CD4-positive, CD25-positive, alpha-beta regulatory T cell (primary cell): ENCODE measurements at regions not wholly inside any gene's neighbourhood (a gene's known extent, or its start where the extent isn't known, plus 50 kb on each side); places are given as distances from the start of the nearest gene placed in this dataset.

Source experiments
- ATAC-seq, 2 donors: fragments of 150-1000 bp; cut with Tn5 transposase; one replicate each; pipeline ENCODE4 v1.10.0; 2021; ENCODE audit warnings: low read depth in 2 of 2, moderate number of reproducible peaks in 2 of 2, moderate library complexity in 1 of 2
- DNase-seq, 3 donors: peaks; one replicate each; pipeline versions ENCODE4 v3.0.0 to v3.0.0-alpha.2; 2012 to 2022; ENCODE audit warnings: mixed read lengths in 1 of 3
- H3K27ac ChIP-seq: one replicate; pipeline ENCODE4 v1.7.0; 2013; ENCODE audit warnings: mild to moderate bottlenecking, low read length; ENCODE audit not compliant: insufficient read depth, poor library complexity, severe bottlenecking
- H3K27me3 ChIP-seq: one replicate; pipeline ENCODE4 v1.7.0; 2013; ENCODE audit warnings: low read length; ENCODE audit not compliant: control insufficient read depth, insufficient read depth
- H3K36me3 ChIP-seq: one replicate; pipeline ENCODE4 v1.7.0; 2013; ENCODE audit warnings: mild to moderate bottlenecking, low read length, moderate library complexity; ENCODE audit not compliant: control insufficient read depth, insufficient read depth
- H3K4me1 ChIP-seq: 2 replicates; pipeline ENCODE4 v1.7.0; 2013; ENCODE audit warnings: mild to moderate bottlenecking, low read length; ENCODE audit not compliant: insufficient read depth, control insufficient read depth, poor library complexity, severe bottlenecking
- H3K4me3 ChIP-seq: one replicate; pipeline ENCODE4 v1.7.0; 2013; ENCODE audit warnings: low read depth, mild to moderate bottlenecking, low read length, moderate library complexity
- H3K9me3 ChIP-seq, 2 experiments: 1 replicate in 1 of 2; 2 replicates in 1 of 2; pipeline ENCODE4 v1.7.0; 2013; ENCODE audit warnings: low read length in 2 of 2, mild to moderate bottlenecking in 1 of 2, moderate library complexity in 1 of 2; ENCODE audit not compliant: control insufficient read depth in 2 of 2
- H3K27ac Mint-ChIP-seq, 3 donors: one replicate each; pipeline ENCODE4 v1.8.0; 2020 to 2022; ENCODE audit warnings: mild to moderate bottlenecking in 3 of 3, mixed read lengths in 3 of 3, moderate library complexity in 2 of 3
- H3K27me3 Mint-ChIP-seq: one replicate; pipeline ENCODE4 v1.8.0; 2022; ENCODE audit warnings: mild to moderate bottlenecking, mixed read lengths
- H3K36me3 Mint-ChIP-seq: one replicate; pipeline ENCODE4 v1.8.0; 2020; ENCODE audit warnings: mixed read lengths
- H3K4me1 Mint-ChIP-seq, 4 donors: one replicate each; pipeline ENCODE4 v1.8.0; 2020 to 2022; ENCODE audit warnings: mixed read lengths in 4 of 4, mild to moderate bottlenecking in 1 of 4
- H3K4me3 Mint-ChIP-seq, 4 donors: one replicate each; pipeline ENCODE4 v1.8.0; 2020 to 2022; ENCODE audit warnings: mild to moderate bottlenecking in 4 of 4, mixed read lengths in 4 of 4, moderate library complexity in 3 of 4
- H3K9me3 Mint-ChIP-seq, 7 donors: one replicate each; pipeline ENCODE4 v1.8.0; 2020 to 2022; ENCODE audit warnings: mixed read lengths in 7 of 7, mild to moderate bottlenecking in 3 of 7, moderate library complexity in 2 of 7

DNA sequence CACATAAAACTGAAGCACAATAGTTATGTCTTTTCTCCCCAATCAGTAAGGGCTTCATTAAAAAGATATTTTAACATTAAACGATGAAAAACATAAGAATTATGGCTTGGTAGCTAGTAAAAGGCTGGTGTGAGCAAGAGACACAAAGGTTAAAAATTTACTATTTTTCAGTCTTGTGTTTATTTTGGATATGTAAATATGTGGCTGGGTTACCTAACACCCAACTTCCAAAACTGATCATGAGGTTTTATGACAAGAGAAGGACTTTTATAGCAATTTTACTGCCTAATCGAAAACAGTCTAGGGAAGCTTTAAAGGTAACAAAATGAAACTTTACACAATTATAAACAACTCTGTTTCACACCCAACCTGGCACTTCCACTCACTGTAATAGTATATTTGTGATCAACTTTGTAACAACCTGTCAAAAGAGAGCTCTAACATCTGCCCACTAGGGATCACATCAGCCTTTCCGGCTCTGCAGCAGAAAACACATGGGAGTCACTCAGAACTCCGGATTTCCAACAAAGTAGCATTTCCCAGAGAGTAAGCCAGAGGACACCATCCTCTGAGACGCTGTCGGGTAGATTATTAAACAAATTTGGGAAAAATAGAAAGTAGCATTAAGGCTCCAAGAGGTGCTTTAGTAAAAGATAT lies 123.4 kb upstream of the C2CD4B start:
- DNase-seq, result no peak
- Histone ChIP-seq H3K4me3 (no peak overlapping the region), H3K27me3 (peaks cover 10% of the 10 kb centered on the region), H3K27ac (no peak overlapping the region), H3K9me3 (no peaks in the 10 kb centered on the region), H3K4me1 (no peaks in the 10 kb centered on the region), H3K36me3 (no peaks in the 10 kb centered on the region)
- Mint-ChIP-seq H3K4me1 (no peaks in the 10 kb centered on the region), H3K27ac (no peak overlapping the region), H3K9me3 (peaks cover 0 to 2% (median 1%) of the 10 kb centered on the region in 7 donors), H3K4me3 (no peak overlapping the region), H3K36me3 (no peaks in the 10 kb centered on the region), H3K27me3 (peaks cover 56% of the 10 kb centered on the region)
- ATAC-seq, result no peak

DNA sequence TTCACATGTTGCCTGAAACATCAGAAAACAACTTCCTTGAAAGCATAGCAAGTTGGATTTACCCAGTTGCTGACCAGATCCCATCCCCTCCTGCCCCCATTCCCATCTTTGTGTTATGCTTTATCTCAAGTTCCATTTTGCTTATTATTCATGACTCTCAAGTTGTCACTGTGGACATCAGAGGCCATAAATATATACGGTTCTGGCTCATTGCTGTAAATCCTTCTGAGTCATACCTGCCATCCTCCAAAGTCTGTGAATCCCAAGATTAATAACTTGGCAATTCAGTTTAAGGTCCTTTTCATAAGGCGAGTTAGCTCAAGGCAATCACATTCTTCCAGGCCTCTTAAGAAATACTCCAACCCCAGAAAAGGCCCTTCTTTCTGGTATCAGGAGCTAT lies 126.2 kb upstream of the C2CD4B start:
- ATAC-seq (no peak), DNase-seq (no peak)
- Histone ChIP-seq H3K36me3 (no peaks in the 10 kb centered on the region), H3K27ac (no peak overlapping the region), H3K4me1 (no peaks in the 10 kb centered on the region), H3K4me3 (no peak overlapping the region), H3K27me3 (peaks cover 5% of the 10 kb centered on the region), H3K9me3 (no peaks in the 10 kb centered on the region)
- Mint-ChIP-seq H3K27ac (no peak overlapping the region), H3K9me3 (peaks cover 0 to 3% (median 1%) of the 10 kb centered on the region in 7 donors), H3K4me3 (peak overlapping the region in 1 of 4 donors; percentile 18), H3K27me3 (peaks cover 53% of the 10 kb centered on the region), H3K4me1 (no peaks in the 10 kb centered on the region), H3K36me3 (no peaks in the 10 kb centered on the region)

DNA sequence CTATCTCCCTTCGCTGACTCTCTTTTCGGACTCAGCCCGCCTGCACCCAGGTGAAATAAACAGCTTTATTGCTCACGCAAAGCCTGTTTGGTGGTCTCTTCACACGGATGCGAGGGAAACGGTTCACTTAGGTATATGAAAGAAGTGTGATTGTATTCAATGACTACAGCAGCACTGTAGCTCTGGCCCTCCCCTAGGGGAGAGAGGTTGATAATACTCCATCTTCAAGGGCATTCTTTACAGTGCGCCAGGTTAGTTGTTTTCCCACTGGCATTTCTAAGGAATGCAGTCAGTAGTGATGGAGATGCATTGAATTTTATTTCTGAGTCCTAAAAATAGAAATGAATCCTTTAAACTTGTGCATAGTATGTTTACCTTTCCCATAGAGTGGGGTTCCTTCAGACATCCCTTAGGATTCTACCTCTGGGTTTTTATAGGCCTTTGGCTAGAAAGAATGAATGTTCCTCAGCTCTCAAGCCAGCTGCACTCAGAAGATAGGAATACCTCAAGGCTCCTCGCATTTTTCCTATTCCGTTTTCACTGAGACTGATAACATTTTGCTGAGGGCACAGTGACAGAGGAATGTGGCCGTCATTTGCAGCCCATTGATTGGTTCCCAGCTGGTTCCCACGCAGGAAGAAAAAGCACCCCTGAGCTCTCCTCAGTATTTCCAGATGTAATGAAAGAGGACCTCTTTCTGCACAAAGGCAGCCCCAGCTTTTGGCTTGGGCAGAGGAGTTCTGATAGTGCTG lies 131.8 kb upstream of the C2CD4B start:
- Mint-ChIP-seq H3K27ac (no peak overlapping the region), H3K36me3 (no peaks in the 10 kb centered on the region), H3K4me1 (no peaks in the 10 kb centered on the region), H3K4me3 (no peak overlapping the region), H3K9me3 (peaks cover 0 to 3% (median 1%) of the 10 kb centered on the region in 7 donors), H3K27me3 (peaks cover 30% of the 10 kb centered on the region)
- ATAC-seq (no peak), DNase-seq (no peak)
- Histone ChIP-seq H3K27ac (no peak overlapping the region), H3K36me3 (no peaks in the 10 kb centered on the region), H3K4me3 (no peak overlapping the region), H3K27me3 (no peaks in the 10 kb centered on the region), H3K4me1 (no peaks in the 10 kb centered on the region), H3K9me3 (no peaks in the 10 kb centered on the region)

DNA sequence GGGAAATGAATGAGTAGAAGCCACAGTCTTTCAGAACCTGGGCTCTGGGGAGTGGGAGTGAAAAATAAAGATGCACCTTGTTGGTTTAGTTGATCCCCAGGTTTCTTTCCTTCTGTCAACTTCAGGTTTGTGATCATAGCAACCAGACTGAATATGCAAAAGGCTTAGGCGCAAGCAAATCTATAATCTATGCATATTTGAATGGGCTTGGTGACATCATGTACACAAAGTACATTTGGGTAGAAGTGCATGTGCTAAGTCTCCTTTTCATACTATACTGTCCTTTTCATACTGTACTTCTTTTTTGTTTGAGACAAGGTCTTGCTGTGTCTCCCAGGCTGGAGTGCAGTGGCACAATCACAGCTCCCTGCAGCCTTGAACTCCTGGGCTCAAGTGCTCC lies 132.4 kb upstream of the C2CD4B start:
- H3K27ac ChIP-seq, result no peak overlapping the region
- H3K9me3 Mint-ChIP-seq, result peaks cover 0 to 3% (median 1%) of the 10 kb centered on the region in 7 donors
- peaks cover 29% of the 10 kb centered on the region for H3K27me3 Mint-ChIP-seq
- no peaks in the 10 kb centered on the region for H3K36me3 Mint-ChIP-seq
- H3K4me3 ChIP-seq, result no peak overlapping the region
- H3K27ac Mint-ChIP-seq, result no peak overlapping the region
- H3K4me1 Mint-ChIP-seq, result no peaks in the 10 kb centered on the region
- ATAC-seq (no peak), DNase-seq (no peak)
- no peaks in the 10 kb centered on the region for H3K27me3 ChIP-seq
- no peaks in the 10 kb centered on the region for H3K9me3 ChIP-seq
- H3K36me3 ChIP-seq, result no peaks in the 10 kb centered on the region
- no peak overlapping the region for H3K4me3 Mint-ChIP-seq
- H3K4me1 ChIP-seq, result no peaks in the 10 kb centered on the region

DNA sequence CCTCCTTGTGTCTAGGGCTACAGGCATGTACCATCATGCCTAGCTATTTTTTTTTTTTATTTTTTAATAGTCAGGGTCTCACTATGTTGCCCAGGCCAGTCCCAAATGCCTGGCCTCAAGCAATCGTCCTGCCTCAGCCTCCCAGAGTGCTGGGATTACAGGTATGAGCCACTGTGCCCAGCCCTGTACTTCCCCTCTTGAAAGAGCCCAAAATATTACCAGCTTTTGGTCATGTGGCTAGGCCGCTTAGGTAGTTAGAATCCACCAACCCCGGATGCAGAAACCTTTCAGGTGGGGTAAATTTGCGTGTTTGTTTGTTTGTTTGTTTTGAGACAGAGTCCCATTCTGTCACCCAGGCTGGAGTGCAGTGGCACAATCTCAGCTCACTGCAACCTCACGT lies 132.8 kb upstream of the C2CD4B start:
- H3K4me1 Mint-ChIP-seq, result no peaks in the 10 kb centered on the region
- no peak overlapping the region for H3K4me3 Mint-ChIP-seq
- DNase-seq, result no peak
- H3K9me3 Mint-ChIP-seq, result peaks cover 0 to 3% (median 0%) of the 10 kb centered on the region in 7 donors
- no peaks in the 10 kb centered on the region for H3K9me3 ChIP-seq
- no peak overlapping the region for H3K27ac ChIP-seq
- H3K27me3 Mint-ChIP-seq, result peaks cover 33% of the 10 kb centered on the region
- no peak overlapping the region for H3K27ac Mint-ChIP-seq
- no peak for ATAC-seq
- no peaks in the 10 kb centered on the region for H3K36me3 Mint-ChIP-seq
- H3K36me3 ChIP-seq, result no peaks in the 10 kb centered on the region
- no peak overlapping the region for H3K4me3 ChIP-seq
- H3K27me3 ChIP-seq, result no peaks in the 10 kb centered on the region
- no peaks in the 10 kb centered on the region for H3K4me1 ChIP-seq

DNA sequence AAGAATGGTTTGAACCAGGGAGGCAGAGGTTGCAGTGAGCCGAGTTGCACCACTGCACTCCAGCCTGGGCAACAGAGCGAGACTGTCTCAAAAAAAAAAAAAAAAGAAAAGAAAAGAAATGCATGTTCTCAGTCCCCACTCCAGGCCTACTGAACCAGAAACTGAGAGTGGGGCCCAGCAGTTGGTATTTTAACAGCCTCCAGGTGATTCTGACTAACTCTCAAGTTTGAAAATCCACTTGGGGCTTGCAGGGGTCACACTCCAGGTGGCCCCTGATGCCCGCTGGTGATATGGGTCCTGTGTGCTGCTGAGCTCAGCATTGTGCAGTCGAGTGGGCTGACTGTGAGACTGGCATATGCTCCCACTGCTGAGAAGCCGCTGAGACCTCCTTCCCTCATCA lies 133.7 kb upstream of the C2CD4B start:
- no peak overlapping the region for H3K27ac ChIP-seq
- H3K9me3 Mint-ChIP-seq, result peaks cover 0 to 1% (median 0%) of the 10 kb centered on the region in 7 donors
- no peaks in the 10 kb centered on the region for H3K36me3 ChIP-seq
- no peak for DNase-seq
- H3K9me3 ChIP-seq, result no peaks in the 10 kb centered on the region
- no peak overlapping the region for H3K4me3 Mint-ChIP-seq
- no peak for ATAC-seq
- no peaks in the 10 kb centered on the region for H3K4me1 Mint-ChIP-seq
- H3K4me1 ChIP-seq, result no peaks in the 10 kb centered on the region
- no peaks in the 10 kb centered on the region for H3K36me3 Mint-ChIP-seq
- H3K27me3 Mint-ChIP-seq, result peaks cover 38% of the 10 kb centered on the region
- no peaks in the 10 kb centered on the region for H3K27me3 ChIP-seq
- no peak overlapping the region for H3K27ac Mint-ChIP-seq
- H3K4me3 ChIP-seq, result no peak overlapping the region

DNA sequence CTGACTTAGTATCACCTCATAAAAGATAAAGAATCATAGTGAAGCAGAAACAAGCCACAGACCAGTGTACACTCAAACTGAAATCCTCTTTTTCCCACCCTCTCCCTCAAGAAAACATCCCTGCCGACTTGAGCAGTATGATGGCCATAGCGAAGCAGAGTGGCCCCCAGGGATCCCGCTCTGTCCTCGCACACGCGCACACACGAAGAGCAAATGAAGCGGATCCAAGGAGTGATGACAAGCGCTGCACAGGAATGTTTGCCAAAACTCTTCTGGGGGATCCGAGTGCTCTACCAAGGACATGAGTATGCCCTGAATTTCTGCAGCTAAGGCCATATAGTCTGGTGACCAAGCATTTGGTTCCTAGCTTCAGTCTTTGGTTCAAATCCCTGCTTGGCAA lies 134.5 kb upstream of the C2CD4B start:
- no peak overlapping the region for H3K27ac Mint-ChIP-seq
- Histone ChIP-seq H3K4me1 (no peaks in the 10 kb centered on the region), H3K4me3 (no peak overlapping the region), H3K27ac (no peak overlapping the region), H3K27me3 (no peaks in the 10 kb centered on the region), H3K36me3 (no peaks in the 10 kb centered on the region), H3K9me3 (no peaks in the 10 kb centered on the region)
- H3K27me3 Mint-ChIP-seq, result peaks cover 34% of the 10 kb centered on the region
- H3K4me1 Mint-ChIP-seq, result no peaks in the 10 kb centered on the region
- no peaks in the 10 kb centered on the region for H3K36me3 Mint-ChIP-seq
- DNase-seq, result no peak
- ATAC-seq, result no peak
- H3K4me3 Mint-ChIP-seq, result no peak overlapping the region
- peaks cover 0 to 1% (median 0%) of the 10 kb centered on the region in 7 donors for H3K9me3 Mint-ChIP-seq
